Adrenal gland (tissue), 9 donors: ENCODE measurements at regions not wholly inside any gene's neighbourhood (a gene's known extent, or its start where the extent isn't known, plus 50 kb on each side); places are given as distances from the start of the nearest gene placed in this dataset.
A peak's percentile ranks its signal among the peaks of the same experiment; 100 is the strongest.

Source experiments
- DNase-seq, 7 donors: peaks; one replicate each; pipeline ENCODE4 v3.0.0-alpha.2; 2019 to 2020
- H3K27ac ChIP-seq, 5 donors: fragments of 200-600 bp; sonication (generic) in 4 of 5; 1 replicate in 3 of 5; 2 replicates in 2 of 5; pipeline versions ENCODE4 v1.5.1 to v1.8.0; 2016 to 2020; ENCODE audit warnings: mild to moderate bottlenecking in 1 of 5
- H3K27me3 ChIP-seq: fragments of 200-600 bp; 2 replicates; pipeline ENCODE4 v1.8.0; 2021
- H3K36me3 ChIP-seq, 2 donors: fragments of 200-600 bp; replicated peaks in 1 of 2; 1 replicate in 1 of 2; 2 replicates in 1 of 2; pipeline versions ENCODE4 v1.5.1 to v1.8.0; 2018 to 2022
- H3K4me1 ChIP-seq, 2 donors: fragments of 200-600 bp; replicated peaks in 1 of 2; 1 replicate in 1 of 2; 2 replicates in 1 of 2; pipeline versions ENCODE4 v1.5.1 to v1.8.0; 2018 to 2021
- H3K4me3 ChIP-seq, 4 donors: fragments of 200-600 bp; sonication (generic) in 3 of 4; one replicate each; pipeline ENCODE4 v1.5.1; 2016 to 2018
- H3K9me3 ChIP-seq, 3 donors: fragments of 200-600 bp; sonication (generic) in 1 of 3; replicated peaks in 1 of 3; 1 replicate in 2 of 3; 2 replicates in 1 of 3; pipeline versions ENCODE4 v1.5.1 to v1.8.0; 2016 to 2021
- CTCF ChIP-seq, 6 experiments: fragments of 450-650 bp in 4 of 6; fragments of 200-600 bp in 2 of 6; sonication (generic) in 1 of 6; IDR thresholded peaks; 1 replicate in 5 of 6; 2 replicates in 1 of 6; pipeline versions ENCODE4 v1.5.1 to v1.8.0; 2016 to 2021; ENCODE audit warnings: antibody characterized with exemption in 6 of 6, mild to moderate bottlenecking in 2 of 6, moderate library complexity in 1 of 6
- POLR2A ChIP-seq, 2 donors: fragments of 450-650 bp; IDR thresholded peaks; one replicate each; pipeline ENCODE4 v1.6.1; 2017; ENCODE audit warnings: antibody characterized with exemption in 2 of 2, mild to moderate bottlenecking in 2 of 2, moderate library complexity in 1 of 2
- WGBS, 4 donors: extraction: QIAGEN DNeasy Blood & Tissue Kit in 2 of 4; methylation state at CpG; one replicate each; pipeline versions ENCODE4 v1.1.5 to v1.1.7; 2013 to 2017; 5-methylcytosine and 5-hydroxymethylcytosine counted together
- intact Hi-C, 2 donors: fragments of 100-400 bp; cut with DNase I; formaldehyde crosslinking; loops; one replicate each; pipeline versions ENCODE4 v1.14.1 to v1.15.0; 2022 to 2023
- donor health status: healthy with polysubstance abuse.
- donor health status: Bipolar disorder and iron deficiency.
- donor health status: DM: yes; HTN: yes; CAD: no.
- donor health status: DM: no; HTN: no; CAD: no.
- donor health status: DM: no; HTN: no; CAD: no.

GRCh38 chr6:166728884-166729530, 102.0 kb upstream of the RPS6KA2 start:
- WGBS, 4 donors: 66 to 92% (median 74%) methylated on average over 5 to 7 of the region's 7 CpGs
- no peak for TF ChIP-seq CTCF (IDR thresholded peaks at IDR 0.05)
- TF ChIP-seq POLR2A (IDR thresholded peaks at IDR 0.05): no peak
- intact Hi-C loops: no loop called here

GRCh38 chr6:166726201-166726600, 99.2 kb upstream of the RPS6KA2 start:
- TF ChIP-seq CTCF (IDR thresholded peaks at IDR 0.05) (no peak), POLR2A (IDR thresholded peaks at IDR 0.05) (no peak)
- 69 to 79% (median 77%) methylated on average over 7 of the region's 7 CpGs for WGBS, 4 donors
- no peaks in the 10 kb centered on the region for H3K36me3 ChIP-seq
- no peak for DNase-seq
- intact Hi-C loops: no loop called here
- H3K27me3 ChIP-seq: no peaks in the 10 kb centered on the region
- no peak overlapping the region for H3K4me3 ChIP-seq
- no peak overlapping the region for H3K27ac ChIP-seq
- no peaks in the 10 kb centered on the region for H3K9me3 ChIP-seq
- no peaks in the 10 kb centered on the region for H3K4me1 ChIP-seq

More at GRCh38 chr6:166728884-166729530, 102.0 kb upstream of the RPS6KA2 start:
- H3K27ac ChIP-seq: no peak overlapping the region
- H3K4me1 ChIP-seq: no peaks in the 10 kb centered on the region
- peak in 1 of 7 donors; percentile 43 for DNase-seq
- no peaks in the 10 kb centered on the region for H3K36me3 ChIP-seq
- no peak overlapping the region for H3K4me3 ChIP-seq
- H3K27me3 ChIP-seq: no peaks in the 10 kb centered on the region
- H3K9me3 ChIP-seq: no peaks in the 10 kb centered on the region

DNA sequence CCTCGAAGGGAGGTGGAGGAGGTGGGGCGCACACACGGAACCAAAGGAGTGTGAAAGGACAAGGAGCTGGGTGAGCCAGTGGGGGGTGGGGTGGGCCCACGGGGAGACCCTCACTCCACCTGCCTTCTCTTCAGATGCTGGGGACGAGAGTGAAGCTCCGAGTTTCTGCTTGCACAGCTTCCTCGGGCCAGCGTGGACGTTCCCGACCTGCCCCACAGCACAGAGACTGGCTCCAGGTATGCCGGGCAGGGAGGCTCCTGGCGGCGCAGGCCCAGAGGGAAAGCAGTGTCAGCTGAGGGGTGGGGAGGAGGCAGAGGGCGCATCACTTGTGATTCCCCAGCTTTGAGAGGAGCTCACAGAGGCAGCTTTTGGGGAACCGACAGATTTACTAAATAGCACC, 98.5 kb upstream of the RPS6KA2 start:
- H3K4me3 ChIP-seq: no peak overlapping the region
- TF ChIP-seq POLR2A (IDR thresholded peaks at IDR 0.05) (no peak), CTCF (IDR thresholded peaks at IDR 0.05) (no peak)
- no peaks in the 10 kb centered on the region for H3K9me3 ChIP-seq
- no peaks in the 10 kb centered on the region for H3K27me3 ChIP-seq
- no peak for DNase-seq
- no peaks in the 10 kb centered on the region for H3K36me3 ChIP-seq
- intact Hi-C loops: no loop called here
- no peak overlapping the region for H3K27ac ChIP-seq
- WGBS, 4 donors: 86 to 91% (median 89%) methylated on average over 2 to 15 of the region's 15 CpGs
- no peaks in the 10 kb centered on the region for H3K4me1 ChIP-seq

GRCh38 chr6:166724576-166724975, 97.5 kb upstream of the RPS6KA2 start:
- Histone ChIP-seq H3K27me3 (no peaks in the 10 kb centered on the region), H3K36me3 (no peaks in the 10 kb centered on the region), H3K4me1 (no peaks in the 10 kb centered on the region), H3K9me3 (no peaks in the 10 kb centered on the region), H3K4me3 (no peak overlapping the region), H3K27ac (no peak overlapping the region)
- intact Hi-C loops: no loop called here
- 75 to 85% (median 82%) methylated on average over 8 of the region's 8 CpGs for WGBS, 4 donors
- no peak for TF ChIP-seq CTCF (IDR thresholded peaks at IDR 0.05)
- DNase-seq: no peak
